Upper lobe of left lung (tissue), 6 donors: ENCODE measurements at regions not wholly inside any gene's neighbourhood (a gene's known extent, or its start where the extent isn't known, plus 50 kb on each side); places are given as distances from the start of the nearest gene placed in this dataset.
A peak's percentile ranks its signal among the peaks of the same experiment; 100 is the strongest.

ENCODE experiments used
- ATAC-seq, 2 donors: fragments of 200-7000 bp; cut with Tn5 transposase; one replicate each; pipeline ENCODE4 v1.9.1; 2022; ENCODE audit warnings: mild to moderate bottlenecking in 2 of 2, moderate library complexity in 2 of 2; ENCODE audit not compliant: low FRiP score in 2 of 2
- DNase-seq, 2 donors: peaks; one replicate each; pipeline ENCODE4 v3.0.0-alpha.2; 2019 to 2020
- H3K27ac ChIP-seq, 4 donors: fragments of 200-600 bp; sonication (generic); one replicate each; pipeline ENCODE4 v1.5.1; 2016 to 2019
- H3K27me3 ChIP-seq, 4 donors: fragments of 200-600 bp; sonication (generic); one replicate each; pipeline ENCODE4 v1.5.1; 2017 to 2019
- H3K36me3 ChIP-seq, 4 donors: fragments of 200-600 bp; sonication (generic); one replicate each; pipeline ENCODE4 v1.5.1; 2016 to 2019
- H3K4me1 ChIP-seq, 4 donors: fragments of 200-600 bp; sonication (generic); one replicate each; pipeline ENCODE4 v1.5.1; 2018 to 2019
- H3K4me3 ChIP-seq, 4 donors: fragments of 200-600 bp; sonication (generic); one replicate each; pipeline ENCODE4 v1.5.1; 2017 to 2019; ENCODE audit warnings: mild to moderate bottlenecking in 2 of 4, moderate library complexity in 1 of 4
- H3K9me3 ChIP-seq, 4 donors: fragments of 200-600 bp; sonication (generic); one replicate each; pipeline ENCODE4 v1.5.1; 2018 to 2019
- CTCF ChIP-seq, 6 experiments: fragments of 450-650 bp in 4 of 6; fragments of 200-600 bp in 2 of 6; sonication (generic) in 2 of 6; IDR thresholded peaks; one replicate each; pipeline ENCODE4 v1.5.1; 2016 to 2019; ENCODE audit warnings: antibody characterized with exemption in 6 of 6
- EP300 ChIP-seq, 4 donors: sonication (generic); formaldehyde crosslinking; IDR thresholded peaks; one replicate each; pipeline ENCODE4 v1.5.1; 2017; ENCODE audit warnings: antibody characterized with exemption in 4 of 4, control low read depth in 2 of 4
- POLR2A ChIP-seq, 4 donors: fragments of 450-650 bp; IDR thresholded peaks; one replicate each; pipeline ENCODE4 v1.5.1; 2016 to 2017; ENCODE audit warnings: antibody characterized with exemption in 4 of 4, mild to moderate bottlenecking in 2 of 4
- POLR2AphosphoS5 ChIP-seq, 2 donors: sonication (generic); formaldehyde crosslinking; IDR thresholded peaks; one replicate each; pipeline ENCODE4 v1.5.1; 2017; ENCODE audit warnings: antibody characterized with exemption in 2 of 2
- WGBS, 2 donors: methylation state at CpG; one replicate each; pipeline ENCODE4 v1.1.5; 2017 to 2018; 5-methylcytosine and 5-hydroxymethylcytosine counted together
- donor health status: DM: no; HTN: no; CAD: no; lungs with moderate emphysema.
- donor health status: DM: no; HTN: yes; CAD: no; lungs with severe emphysema.

- no peak for TF ChIP-seq POLR2A (IDR thresholded peaks at IDR 0.05)
- TF ChIP-seq EP300 (IDR thresholded peaks at IDR 0.05), result no peak
- no peak for TF ChIP-seq CTCF (IDR thresholded peaks at IDR 0.05)
- no peak for TF ChIP-seq POLR2AphosphoS5 (IDR thresholded peaks at IDR 0.05)
- no peaks in the 10 kb centered on the region for H3K4me1 ChIP-seq
- no peak overlapping the region for H3K4me3 ChIP-seq
- 71 to 77% methylated on average over 6 of the region's 6 CpGs for WGBS, 2 donors
- no peak for ATAC-seq
- no peaks in the 10 kb centered on the region for H3K9me3 ChIP-seq
- DNase-seq, result no peak
- H3K36me3 ChIP-seq, result no peaks in the 10 kb centered on the region
- no peaks in the 10 kb centered on the region for H3K27me3 ChIP-seq
- H3K27ac ChIP-seq, result no peak overlapping the region
Observed at GRCh38 chr13:77416666-77417212, 89.8 kb upstream of the MYCBP2 start.

GRCh38 chr13:77415253-77416071 is 88.6 kb upstream of the MYCBP2 start:
- DNase-seq (no peak), ATAC-seq (peak; percentile 12 to 19)

GRCh38 chr13:77412860-77413259 is 86.0 kb upstream of the MYCBP2 start:
- H3K27me3 ChIP-seq, result no peaks in the 10 kb centered on the region
- DNase-seq (no peak), ATAC-seq (no peak)
- no peaks in the 10 kb centered on the region for H3K9me3 ChIP-seq
- WGBS, 2 donors, result 78 to 88% methylated on average over 2 of the region's 2 CpGs
- H3K4me1 ChIP-seq, result no peaks in the 10 kb centered on the region
- H3K36me3 ChIP-seq, result no peaks in the 10 kb centered on the region
- H3K27ac ChIP-seq, result no peak overlapping the region
- no peak overlapping the region for H3K4me3 ChIP-seq
- TF ChIP-seq EP300 (IDR thresholded peaks at IDR 0.05), result no peak
- TF ChIP-seq POLR2A (IDR thresholded peaks at IDR 0.05), result no peak
- TF ChIP-seq POLR2AphosphoS5 (IDR thresholded peaks at IDR 0.05), result no peak
- no peak for TF ChIP-seq CTCF (IDR thresholded peaks at IDR 0.05)

More at GRCh38 chr13:77415253-77416071, 88.6 kb upstream of the MYCBP2 start:
- TF ChIP-seq POLR2A (IDR thresholded peaks at IDR 0.05), result no peak
- TF ChIP-seq POLR2AphosphoS5 (IDR thresholded peaks at IDR 0.05), result no peak
- TF ChIP-seq EP300 (IDR thresholded peaks at IDR 0.05), result no peak
- no peak for TF ChIP-seq CTCF (IDR thresholded peaks at IDR 0.05)
- Histone ChIP-seq H3K9me3 (no peaks in the 10 kb centered on the region), H3K27me3 (no peaks in the 10 kb centered on the region), H3K27ac (no peak overlapping the region), H3K36me3 (no peaks in the 10 kb centered on the region), H3K4me3 (no peak overlapping the region), H3K4me1 (no peaks in the 10 kb centered on the region)
- 91 to 92% methylated on average over 1 of the region's 1 CpG for WGBS, 2 donors

GRCh38 chr13:77412116-77412635 is 85.3 kb upstream of the MYCBP2 start:
- H3K9me3 ChIP-seq, result no peaks in the 10 kb centered on the region
- H3K4me3 ChIP-seq, result no peak overlapping the region
- no peaks in the 10 kb centered on the region for H3K27me3 ChIP-seq
- H3K4me1 ChIP-seq, result no peaks in the 10 kb centered on the region
- ATAC-seq, result no peak
- H3K36me3 ChIP-seq, result no peaks in the 10 kb centered on the region
- H3K27ac ChIP-seq, result no peak overlapping the region
- 58 to 80% methylated on average over 3 of the region's 3 CpGs for WGBS, 2 donors
- TF ChIP-seq CTCF (IDR thresholded peaks at IDR 0.05) (no peak), POLR2AphosphoS5 (IDR thresholded peaks at IDR 0.05) (no peak), POLR2A (IDR thresholded peaks at IDR 0.05) (no peak), EP300 (IDR thresholded peaks at IDR 0.05) (no peak)
- DNase-seq, result no peak
